ENCODE measurements at regions not wholly inside any gene's neighbourhood (a gene's known extent, or its start where the extent isn't known, plus 50 kb on each side); places are given as distances from the start of the nearest gene placed in this dataset.

- H3K4me2 ChIP-seq (ENCODE audit: control insufficient read depth, extremely low read depth, insufficient read depth, low read depth, low read length), result no peak overlapping the region
- FAIRE-seq, result no peak
- dilution Hi-C loops (cut with MboI; ENCODE audit: extremely low pct_ligation_motif_present, low sequenced_read_pairs), result no loop called here
These were observed 84.1 kb upstream of the FRY start for GRCh38 chr13:31947506-31947905.

GRCh38 chr13:31949486-31949885 is 82.1 kb upstream of the FRY start:
- no peak for TF ChIP-seq CTCF (optimal IDR thresholded peaks at IDR 0.05 in 1 of 3, IDR thresholded peaks at IDR 0.05 in 1 of 3, conservative IDR thresholded peaks at IDR 0.05 in 1 of 3; ENCODE audit: extremely low read depth in 1 of 3, insufficient read depth in 2 of 3, low read length in 3 of 3)
- TF ChIP-seq EZH2 (IDR thresholded peaks at IDR 0.05; ENCODE audit: low read length), result no peak
- H3K4me3 ChIP-seq (ENCODE audit: control insufficient read depth in 2 of 3, extremely low read depth in 1 of 3, insufficient read depth in 2 of 3, low read depth in 1 of 3, low read length in 3 of 3), result no peak overlapping the region

More at GRCh38 chr13:31947506-31947905, 84.1 kb upstream of the FRY start:
- no peak for DNase-seq (ENCODE audit: low read depth, low spot score)
- H3K9me3 ChIP-seq (ENCODE audit: control insufficient read depth, low read depth, low read length), result no peaks in the 10 kb centered on the region
- TF ChIP-seq EZH2 (IDR thresholded peaks at IDR 0.05; ENCODE audit: low read length), result no peak
- TF ChIP-seq CTCF (optimal IDR thresholded peaks at IDR 0.05 in 1 of 3, IDR thresholded peaks at IDR 0.05 in 1 of 3, conservative IDR thresholded peaks at IDR 0.05 in 1 of 3; ENCODE audit: extremely low read depth in 1 of 3, insufficient read depth in 2 of 3, low read length in 3 of 3), result no peak
- no peak overlapping the region for H3K4me3 ChIP-seq (ENCODE audit: control insufficient read depth in 2 of 3, extremely low read depth in 1 of 3, insufficient read depth in 2 of 3, low read depth in 1 of 3, low read length in 3 of 3)
- no peaks in the 10 kb centered on the region for H3K36me3 ChIP-seq (ENCODE audit: control insufficient read depth in 2 of 2, extremely low read depth in 1 of 2, insufficient read depth in 2 of 2, low read length in 2 of 2)
- no peaks in the 10 kb centered on the region for H3K9me1 ChIP-seq (ENCODE audit: control insufficient read depth, extremely low read depth, insufficient read depth, low read length)
- H3K79me2 ChIP-seq (ENCODE audit: control insufficient read depth, insufficient read depth, low read length), result no peaks in the 10 kb centered on the region
- H3K27me3 ChIP-seq (ENCODE audit: control insufficient read depth, extremely low read depth, insufficient read depth, low read length), result no peaks in the 10 kb centered on the region
- no peak overlapping the region for H2AFZ ChIP-seq (ENCODE audit: control insufficient read depth, low read length)
- no peak overlapping the region for H3K27ac ChIP-seq (ENCODE audit: control insufficient read depth, insufficient read depth, low read length)
- H3K4me1 ChIP-seq (ENCODE audit: control insufficient read depth, extremely low read depth, insufficient read depth, low read length), result peaks cover 13% of the 10 kb centered on the region
- no peak overlapping the region for H3K9ac ChIP-seq (ENCODE audit: control insufficient read depth, extremely low read depth, insufficient read depth, low read length)
- no peaks in the 10 kb centered on the region for H4K20me1 ChIP-seq (ENCODE audit: control insufficient read depth, extremely low read depth, insufficient read depth, low read length)

More at GRCh38 chr13:31949486-31949885, 82.1 kb upstream of the FRY start:
- DNase-seq (ENCODE audit: low read depth, low spot score) (no peak), FAIRE-seq (no peak)
- Histone ChIP-seq H3K4me1 (ENCODE audit: control insufficient read depth, extremely low read depth, insufficient read depth, low read length) (peaks cover 13% of the 10 kb centered on the region), H3K27me3 (ENCODE audit: control insufficient read depth, extremely low read depth, insufficient read depth, low read length) (no peaks in the 10 kb centered on the region), H2AFZ (ENCODE audit: control insufficient read depth, low read length) (no peak overlapping the region), H3K9me1 (ENCODE audit: control insufficient read depth, extremely low read depth, insufficient read depth, low read length) (no peaks in the 10 kb centered on the region), H3K27ac (ENCODE audit: control insufficient read depth, insufficient read depth, low read length) (no peak overlapping the region), H4K20me1 (ENCODE audit: control insufficient read depth, extremely low read depth, insufficient read depth, low read length) (no peaks in the 10 kb centered on the region), H3K9ac (ENCODE audit: control insufficient read depth, extremely low read depth, insufficient read depth, low read length) (no peak overlapping the region), H3K79me2 (ENCODE audit: control insufficient read depth, insufficient read depth, low read length) (no peaks in the 10 kb centered on the region), H3K4me2 (ENCODE audit: control insufficient read depth, extremely low read depth, insufficient read depth, low read depth, low read length) (no peak overlapping the region), H3K36me3 (ENCODE audit: control insufficient read depth in 2 of 2, extremely low read depth in 1 of 2, insufficient read depth in 2 of 2, low read length in 2 of 2) (no peaks in the 10 kb centered on the region), H3K9me3 (ENCODE audit: control insufficient read depth, low read depth, low read length) (no peaks in the 10 kb centered on the region)
- dilution Hi-C loops (cut with MboI; ENCODE audit: extremely low pct_ligation_motif_present, low sequenced_read_pairs), result no loop called here
